GM19468 (cell line): ENCODE measurements at regions not wholly inside any gene's neighbourhood (a gene's known extent, or its start where the extent isn't known, plus 50 kb on each side); places are given as distances from the start of the nearest gene placed in this dataset.

Experiments
- ATAC-seq: cut with Tn5 transposase; IDR thresholded peaks from one replicate; pipeline ENCODE4 v1.9.1; 2021; ENCODE audit warnings: mild to moderate bottlenecking, moderate library complexity, moderate number of reproducible peaks; ENCODE audit not compliant: unreplicated experiment; ENCODE audit errors: extremely low read depth

GRCh38 chr6:140976806-140977205 lies 1155.9 kb upstream of the GJE1 start:
- no peak for ATAC-seq

- no peak for ATAC-seq
These were observed 1162.2 kb upstream of the GJE1 start for GRCh38 chr6:140970485-140970884.

- no peak for ATAC-seq
These were observed 1164.7 kb upstream of the GJE1 start for GRCh38 chr6:140968062-140968461.

DNA sequence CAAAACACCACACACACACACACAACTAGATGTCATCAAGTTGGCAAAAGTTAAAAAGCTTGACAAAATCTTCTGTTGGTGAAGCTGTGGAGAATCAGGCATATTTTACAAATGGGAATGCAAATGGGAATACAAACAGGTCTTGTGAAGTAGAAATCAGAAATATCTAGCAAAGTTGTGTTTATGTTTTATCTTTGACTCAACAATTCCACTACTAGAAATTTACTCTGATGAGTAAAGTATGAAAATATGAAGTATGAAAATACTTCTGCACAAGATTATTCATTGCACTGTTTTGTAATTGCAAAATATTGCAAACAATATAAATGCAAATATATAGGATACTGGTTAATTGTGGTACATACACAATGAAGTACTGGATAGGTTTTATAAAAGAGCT lies 1166.0 kb upstream of the GJE1 start:
- ATAC-seq, result no peak

DNA sequence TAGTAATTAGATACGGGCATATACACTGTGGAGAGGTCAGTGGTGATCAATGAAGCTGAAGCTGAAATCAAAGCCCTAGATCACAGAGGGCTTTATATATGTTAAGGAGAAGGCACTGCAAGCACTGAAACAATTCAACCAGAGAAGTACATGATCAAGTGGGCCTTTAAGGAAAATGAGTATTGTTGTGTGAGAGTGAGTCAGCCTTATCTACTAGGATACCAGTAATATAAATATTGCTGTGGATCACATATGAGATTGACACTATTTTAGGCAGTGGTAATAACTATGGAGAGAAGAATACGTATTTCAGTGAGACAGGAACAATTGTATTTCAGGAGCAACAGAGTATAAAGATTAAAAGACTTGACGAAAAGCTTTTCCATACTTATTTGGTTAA lies 1172.2 kb upstream of the GJE1 start:
- no peak for ATAC-seq

DNA sequence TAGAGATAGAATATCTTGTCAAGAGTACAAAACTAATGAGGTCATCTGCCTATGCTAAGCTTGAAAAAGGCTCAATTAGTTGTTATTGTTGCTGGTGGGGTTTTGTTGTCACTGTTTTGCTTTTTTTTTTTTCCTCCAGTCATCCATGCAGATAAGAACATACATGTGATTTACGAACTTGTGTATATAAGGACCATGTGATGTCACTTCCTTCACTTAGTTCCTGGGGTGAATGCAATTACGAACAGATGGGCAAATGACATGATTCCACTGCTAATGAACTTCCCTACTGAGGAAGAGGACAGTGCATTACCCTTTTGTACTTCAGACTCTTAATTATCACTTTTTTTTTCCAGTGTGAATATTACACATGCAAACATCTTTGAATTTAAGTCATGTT lies 1175.3 kb upstream of the GJE1 start:
- no peak for ATAC-seq

DNA sequence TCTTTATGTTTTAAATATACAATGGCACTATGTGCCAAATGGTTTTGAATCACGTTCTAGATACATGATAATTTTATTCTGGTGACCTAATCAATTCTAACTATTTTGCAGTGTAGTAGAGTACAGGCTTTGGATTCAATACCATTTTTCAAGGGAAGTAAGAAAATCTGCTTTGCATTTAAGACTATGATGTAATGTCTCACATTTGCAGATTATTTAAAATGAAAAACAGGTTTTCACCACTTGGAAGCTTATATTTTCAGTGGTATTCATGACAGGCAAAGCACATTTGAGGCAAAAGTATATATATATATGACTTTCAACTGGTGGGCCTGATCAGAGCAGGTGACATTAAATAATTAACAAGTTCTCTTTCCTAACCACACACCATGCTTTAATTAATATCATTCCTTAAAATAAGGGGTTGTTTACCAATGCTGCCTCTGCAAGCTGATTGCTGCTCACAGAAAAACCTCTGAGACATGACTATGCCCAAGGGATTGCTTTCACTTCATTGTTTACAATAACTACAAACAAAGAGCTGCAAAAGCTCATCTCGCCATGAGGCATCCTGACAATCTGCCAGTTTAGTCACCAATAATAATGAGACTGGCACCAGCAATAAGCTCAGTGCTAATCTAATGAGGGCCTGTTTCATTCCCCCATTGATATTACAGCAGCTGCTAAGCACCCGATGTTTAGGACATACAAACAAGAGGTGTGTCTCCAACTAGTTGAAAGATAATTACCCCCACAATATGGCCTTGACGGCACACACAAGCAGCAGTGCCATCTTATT lies 1176.0 kb upstream of the GJE1 start:
- no peak for ATAC-seq

GRCh38 chr6:140940251-140940925 lies 1192.3 kb upstream of the GJE1 start:
- no peak for ATAC-seq

- ATAC-seq, result no peak
These were observed 1199.8 kb upstream of the GJE1 start for GRCh38 chr6:140932909-140933308.

DNA sequence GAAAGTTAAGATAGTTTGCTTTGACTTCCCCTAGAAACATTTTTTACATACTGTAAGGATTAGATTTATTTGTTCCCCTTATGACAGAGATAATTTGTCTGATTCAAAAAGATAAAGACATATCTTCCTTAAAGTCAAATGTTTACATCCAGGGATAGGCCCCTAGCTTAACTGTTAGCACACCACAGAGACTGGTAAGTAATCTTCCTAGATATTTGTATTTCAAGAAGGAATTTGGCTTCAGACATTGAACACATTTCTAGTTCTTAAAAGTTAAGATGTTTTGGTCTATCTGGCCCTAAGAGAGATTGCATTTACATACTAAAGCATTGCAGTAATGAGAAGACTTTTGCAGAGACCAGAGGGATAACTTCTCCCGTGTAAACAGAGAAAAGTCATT lies 1201.1 kb upstream of the GJE1 start:
- no peak for ATAC-seq

GRCh38 chr6:140929121-140929520 lies 1203.6 kb upstream of the GJE1 start:
- no peak for ATAC-seq

- ATAC-seq, result no peak
These were observed 1209.7 kb upstream of the GJE1 start for GRCh38 chr6:140923048-140923447.

GRCh38 chr6:140921366-140922226 lies 1211.1 kb upstream of the GJE1 start:
- ATAC-seq, result no peak

- no peak for ATAC-seq
These were observed 1214.8 kb upstream of the GJE1 start for GRCh38 chr6:140917911-140918310.

- no peak for ATAC-seq
These were observed 1217.2 kb upstream of the GJE1 start for GRCh38 chr6:140915551-140915950.

DNA sequence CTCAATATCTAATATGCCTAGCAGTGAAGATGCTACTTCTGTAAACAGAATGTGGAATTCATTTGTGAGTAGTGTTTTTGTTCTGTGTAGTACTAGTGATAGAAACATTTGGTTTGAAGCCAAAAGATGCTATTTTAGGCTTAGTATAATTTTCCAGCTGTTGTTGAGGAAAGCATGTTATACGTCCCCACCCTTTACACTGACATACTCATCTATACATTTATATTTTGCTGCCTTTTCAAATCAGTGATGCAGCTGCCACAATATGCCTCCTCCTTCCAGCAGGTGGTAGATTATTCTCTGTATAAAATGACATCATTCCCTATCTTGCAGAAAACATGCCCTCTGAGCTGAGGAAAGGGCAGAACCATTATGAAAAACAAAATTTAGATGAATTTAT lies 1217.6 kb upstream of the GJE1 start:
- no peak for ATAC-seq

GRCh38 chr6:140912686-140913085 lies 1220.0 kb upstream of the GJE1 start:
- no peak for ATAC-seq

DNA sequence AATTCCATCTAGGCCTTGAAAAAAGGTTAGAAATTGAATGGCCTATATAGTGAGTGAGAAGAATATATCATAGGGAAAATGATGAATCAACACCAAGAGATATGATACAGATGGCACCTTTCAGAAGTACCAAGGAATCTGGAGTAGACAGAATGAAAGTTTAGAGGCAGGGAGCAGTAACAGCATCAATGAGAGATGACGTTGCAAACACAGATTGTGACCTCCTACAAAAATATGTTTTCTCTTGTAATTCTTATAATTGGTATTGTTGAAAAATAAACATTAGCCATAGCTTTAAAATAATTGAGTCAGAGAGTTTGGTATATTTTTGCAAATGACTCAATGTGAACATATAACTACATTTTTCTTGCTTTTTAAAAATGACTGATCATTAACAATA lies 1223.1 kb upstream of the GJE1 start:
- no peak for ATAC-seq

DNA sequence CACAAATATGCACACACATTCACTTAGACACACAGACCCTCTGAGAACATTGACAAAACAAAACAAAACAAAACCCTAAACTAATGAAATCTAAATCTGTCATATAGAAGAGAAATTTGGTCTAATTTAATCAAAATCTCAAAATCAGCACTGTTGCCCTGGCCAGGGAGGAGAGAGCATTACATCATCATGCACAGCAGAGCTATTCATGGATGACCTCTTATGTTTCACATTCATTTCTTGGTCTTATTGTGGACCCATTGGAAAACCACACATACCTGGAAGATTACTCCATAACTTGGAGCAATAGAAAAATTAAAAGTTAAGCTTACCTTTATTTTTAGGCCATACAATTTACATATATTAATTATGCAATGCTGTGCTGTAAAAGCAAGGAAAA lies 1223.6 kb upstream of the GJE1 start:
- ATAC-seq, result no peak

DNA sequence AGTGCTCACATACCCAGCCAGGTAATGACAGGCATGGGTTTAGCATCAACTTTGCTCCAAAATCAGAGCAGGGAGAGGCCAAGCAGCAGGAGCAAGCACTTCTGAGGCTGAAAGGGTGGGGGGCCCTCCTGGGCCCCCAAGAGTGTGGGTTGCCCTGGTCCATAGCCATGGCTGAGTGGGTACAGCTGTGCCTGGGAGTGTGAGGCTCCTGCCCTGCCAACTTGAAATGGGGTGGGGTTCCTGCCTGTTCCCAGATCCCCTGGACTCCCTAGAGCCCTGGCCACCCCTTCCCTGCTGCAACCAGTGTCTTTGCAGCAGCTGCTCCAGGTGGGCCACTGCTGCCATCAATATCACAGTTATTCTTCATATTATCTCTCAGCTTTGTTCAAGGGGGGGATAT lies 1224.2 kb upstream of the GJE1 start:
- ATAC-seq, result no peak

GRCh38 chr6:140907235-140907634 lies 1225.5 kb upstream of the GJE1 start:
- no peak for ATAC-seq
